GM12873 (cell line): ENCODE measurements at regions not wholly inside any gene's neighbourhood (a gene's known extent, or its start where the extent isn't known, plus 50 kb on each side); places are given as distances from the start of the nearest gene placed in this dataset.

Source experiments
- CTCF ChIP-seq: IDR thresholded peaks from 2 replicates; pipeline ENCODE4 v1.5.1; 2012; ENCODE audit warnings: low read depth, mild to moderate bottlenecking, moderate library complexity, low read length, control low read depth; ENCODE audit not compliant: insufficient read depth; ENCODE audit errors: missing control alignments

- TF ChIP-seq CTCF = no peak
Measured at GRCh38 chr4:45831692-45832091, 292.2 kb downstream of the GABRG1 start.

- TF ChIP-seq CTCF = no peak
Measured at GRCh38 chr4:45803994-45804393, 319.9 kb downstream of the GABRG1 start.

DNA sequence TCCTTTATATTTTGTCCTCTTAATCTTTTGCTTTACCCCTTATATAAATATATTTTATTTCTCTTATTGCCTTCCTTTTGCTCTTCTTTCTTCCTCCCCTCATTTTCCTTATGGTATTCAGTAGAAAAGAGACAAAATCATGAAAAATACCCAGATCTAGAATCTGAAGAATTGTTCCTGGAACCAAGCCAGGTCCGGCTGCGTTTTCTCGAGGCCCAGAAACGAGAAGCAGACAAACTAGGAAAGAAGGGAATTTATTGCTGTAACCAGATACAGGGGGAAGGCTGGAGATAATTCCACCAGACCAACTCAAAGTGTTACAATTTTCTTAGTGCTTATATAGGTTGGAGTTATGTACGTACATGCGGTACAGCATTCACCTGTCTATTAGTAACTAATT is 328.7 kb downstream of the GABRG1 start:
- no peak for TF ChIP-seq CTCF

DNA sequence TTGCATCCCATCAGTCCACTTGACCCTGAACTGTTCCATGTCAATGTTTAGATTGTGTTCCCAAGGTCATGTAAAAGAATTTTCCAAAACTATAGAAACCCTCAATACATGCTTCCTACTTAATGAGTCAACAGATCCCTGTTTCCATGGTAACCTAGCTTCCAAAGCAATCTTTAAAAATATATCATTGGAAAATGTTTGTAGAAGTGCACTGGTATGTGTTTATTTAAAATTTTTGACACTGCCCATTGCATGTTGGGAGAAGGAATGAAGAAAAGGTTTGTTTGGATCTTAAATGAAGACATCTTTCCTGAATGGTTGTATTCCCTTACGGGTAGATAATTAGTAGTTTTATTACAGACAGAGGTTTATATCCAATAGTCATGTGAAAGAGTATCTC is 345.3 kb downstream of the GABRG1 start:
- no peak for TF ChIP-seq CTCF

DNA sequence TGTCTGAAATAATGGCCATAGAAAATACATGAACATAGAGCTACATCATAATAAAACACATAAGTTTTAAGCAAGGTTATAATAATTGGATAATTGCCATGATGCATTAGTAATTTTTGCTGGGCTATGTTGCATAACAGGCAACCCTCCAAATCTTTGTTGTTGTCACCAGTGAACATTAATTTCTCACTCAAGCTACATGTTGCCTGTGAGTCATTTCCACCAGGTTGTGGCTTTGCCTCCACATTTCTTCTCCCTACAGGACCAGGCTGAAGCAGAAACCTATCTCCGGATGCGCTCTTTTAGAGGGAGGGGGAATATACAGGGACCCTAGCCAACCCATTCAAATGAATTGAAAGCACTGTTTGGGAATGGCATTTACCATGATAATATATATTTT is 347.7 kb downstream of the GABRG1 start:
- TF ChIP-seq CTCF = no peak

DNA sequence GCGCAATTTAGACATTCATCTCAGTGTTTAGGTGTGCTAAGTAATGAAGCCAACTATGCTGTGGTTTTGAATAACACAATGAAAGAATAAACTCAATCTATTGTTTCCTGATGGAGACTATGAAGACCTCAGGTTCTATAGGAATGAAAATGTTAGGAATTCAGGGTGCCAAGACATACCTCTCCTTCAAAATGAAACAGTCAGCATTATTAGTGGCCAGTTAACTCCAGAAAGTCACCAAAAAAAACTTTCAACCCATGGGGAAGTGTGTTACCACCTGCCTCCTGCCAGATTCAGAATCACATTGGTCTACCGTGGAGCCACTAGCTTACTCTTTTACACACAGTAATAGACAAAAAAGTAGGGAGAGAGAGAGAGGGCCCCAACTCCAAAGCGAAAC is 352.9 kb downstream of the GABRG1 start:
- no peak for TF ChIP-seq CTCF

GRCh38 chr4:45765521-45765920 is 358.3 kb downstream of the GABRG1 start:
- no peak for TF ChIP-seq CTCF
